ENCODE measurements at regions not wholly inside any gene's neighbourhood (a gene's known extent, or its start where the extent isn't known, plus 50 kb on each side); places are given as distances from the start of the nearest gene placed in this dataset.

DNA sequence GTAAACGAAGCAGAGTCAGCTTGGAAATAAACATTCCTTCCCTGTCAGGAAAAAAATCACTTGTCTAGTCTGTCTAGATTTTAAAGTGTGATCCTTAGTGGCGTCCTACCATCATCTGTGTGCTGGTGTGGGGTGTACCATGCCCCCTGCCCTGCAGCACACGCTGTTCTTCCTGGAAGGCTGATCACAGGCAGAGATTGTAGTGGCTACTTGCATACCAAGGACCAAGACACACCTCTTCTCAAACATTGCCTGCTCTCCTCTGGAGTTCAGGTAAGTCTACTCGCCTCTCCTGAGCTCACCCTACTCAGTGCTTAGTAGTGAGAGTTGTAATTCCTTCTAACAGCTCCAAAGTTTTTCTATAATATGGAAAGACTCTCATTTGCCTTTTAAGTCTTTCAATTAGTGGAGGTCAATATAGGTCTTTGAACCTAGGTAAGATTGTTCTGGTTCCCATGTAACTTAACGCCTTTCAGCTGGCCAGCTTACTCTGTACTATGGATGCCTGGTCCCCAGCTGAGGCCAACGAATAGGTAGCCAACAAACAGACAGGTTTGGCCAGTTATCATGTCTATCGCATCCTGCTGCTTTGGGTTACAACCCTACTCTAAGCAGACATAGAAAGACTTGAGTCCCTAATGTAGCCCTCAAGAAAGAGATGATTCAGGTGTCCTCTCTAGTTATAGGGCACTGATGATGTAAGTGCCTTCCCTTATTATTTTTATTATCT, 55.4 kb downstream of the XCL1 start:
- no peak for DNase-seq

DNA sequence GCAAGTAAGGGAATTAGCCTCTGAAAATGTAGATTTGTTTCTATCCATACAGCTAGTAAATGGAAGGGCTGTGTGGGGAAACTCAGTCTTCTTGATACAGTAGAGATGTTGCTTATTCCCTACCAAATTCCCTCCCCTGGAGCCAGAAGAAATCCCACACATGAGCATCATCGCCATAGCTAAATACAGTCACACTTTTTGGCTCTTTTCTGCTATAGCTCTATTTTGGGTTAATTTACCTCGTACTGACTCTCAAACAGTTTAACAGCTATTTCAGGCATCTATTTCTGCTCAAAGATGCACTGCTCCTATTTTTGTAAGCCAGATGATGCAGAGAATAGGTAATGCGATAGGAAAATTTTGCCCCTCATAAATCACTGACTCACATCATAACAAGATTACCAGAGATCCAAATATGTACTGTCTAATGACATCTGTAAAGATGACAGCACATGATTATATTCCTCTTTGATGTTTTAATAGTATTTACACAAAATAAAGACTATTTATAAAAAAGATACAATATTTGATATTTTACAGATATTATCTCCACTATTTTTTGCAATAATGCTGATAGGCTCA, 58.6 kb downstream of the XCL1 start:
- DNase-seq = no peak

DNA sequence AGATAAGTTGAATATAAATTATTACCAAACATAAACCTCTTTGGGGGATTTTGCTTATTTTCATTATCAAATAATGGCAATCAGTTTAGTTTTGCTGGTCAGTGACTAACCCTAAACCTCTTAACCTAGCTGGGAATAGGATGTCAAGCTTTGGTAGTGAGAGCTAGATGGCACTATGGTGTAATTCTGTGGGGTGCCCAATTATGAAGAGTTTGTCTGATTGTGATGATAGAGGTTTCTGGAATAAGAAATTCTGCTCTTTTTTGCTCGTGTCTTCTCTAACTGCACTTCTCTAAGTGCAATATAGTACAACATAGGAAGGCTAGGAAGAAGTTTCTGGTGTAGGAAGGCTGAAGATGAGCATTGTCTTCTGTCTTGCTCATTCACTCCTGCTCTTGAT, 59.8 kb downstream of the XCL1 start:
- peak; percentile 6 for DNase-seq

DNA sequence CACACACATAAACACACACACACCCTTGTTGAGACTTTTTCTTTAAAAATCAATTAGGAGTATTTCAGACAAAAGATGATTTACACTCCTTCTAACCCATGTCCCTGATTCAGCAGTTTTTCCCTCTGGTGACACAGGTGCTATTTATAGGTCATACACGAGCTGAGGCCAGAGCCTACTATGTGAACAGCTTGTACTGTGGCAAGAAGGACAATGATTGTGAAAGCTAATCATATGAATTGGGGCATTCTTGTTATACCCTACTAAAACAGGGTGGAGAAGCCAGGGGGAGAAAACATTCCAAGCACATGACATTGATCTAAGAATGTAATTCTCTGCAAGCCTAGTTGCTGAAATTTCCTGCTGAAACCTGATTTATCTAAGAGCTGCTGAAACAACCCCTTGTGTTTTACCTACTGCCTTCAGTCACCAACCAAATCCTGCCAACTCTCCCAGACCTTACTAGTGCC, 60.3 kb downstream of the XCL1 start:
- no peak for DNase-seq

DNA sequence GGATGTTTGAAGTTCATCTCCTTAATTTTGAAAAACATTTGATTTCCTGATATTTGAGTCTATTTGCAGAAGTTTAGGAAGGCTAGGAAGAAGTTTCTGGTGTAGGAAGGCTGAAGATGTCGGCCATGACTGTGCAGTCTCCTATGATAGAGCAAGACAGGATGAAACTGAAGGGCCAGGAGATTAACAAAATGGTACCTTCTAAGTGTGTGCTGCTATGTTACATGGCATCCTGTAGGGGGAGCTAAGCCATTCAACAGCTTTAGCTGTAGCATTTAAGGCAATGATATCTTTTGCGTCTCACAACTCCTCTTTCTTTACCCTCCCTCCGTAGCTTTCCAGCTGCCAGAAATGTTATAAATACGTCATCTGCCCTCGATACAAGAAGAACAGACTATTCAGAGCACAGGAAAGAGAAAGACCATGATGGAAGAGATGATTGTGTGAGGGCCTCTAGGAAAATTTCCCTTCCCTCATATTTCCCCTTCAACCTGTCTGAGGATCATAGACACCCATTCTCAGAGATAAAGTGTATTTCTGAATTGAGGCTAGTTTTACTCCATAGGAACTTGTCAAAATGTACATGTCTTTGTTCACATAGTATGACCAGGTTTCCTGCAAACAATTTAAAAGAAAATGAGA, 61.1 kb downstream of the XCL1 start:
- DNase-seq = peak; percentile 70

DNA sequence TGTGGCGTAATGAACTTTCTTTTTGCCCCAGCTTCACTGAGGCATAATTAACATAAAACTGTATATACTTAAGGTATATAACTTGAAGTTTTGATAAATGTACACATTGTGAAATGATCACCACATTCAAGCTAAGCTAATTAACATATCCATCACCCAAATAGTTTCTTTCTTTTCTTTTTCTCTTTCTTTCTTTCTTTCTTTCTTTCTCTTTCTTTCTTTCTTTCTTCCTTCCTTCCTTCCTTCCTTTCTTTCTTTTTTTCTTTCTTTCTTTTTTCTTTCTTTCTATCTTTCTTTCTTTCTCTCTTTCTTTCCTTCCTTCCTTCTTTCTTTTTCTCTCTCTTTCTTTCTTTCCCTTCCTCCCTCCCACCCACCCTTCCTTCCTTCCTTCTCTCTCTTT, 62.5 kb downstream of the XCL1 start:
- no peak for DNase-seq

DNA sequence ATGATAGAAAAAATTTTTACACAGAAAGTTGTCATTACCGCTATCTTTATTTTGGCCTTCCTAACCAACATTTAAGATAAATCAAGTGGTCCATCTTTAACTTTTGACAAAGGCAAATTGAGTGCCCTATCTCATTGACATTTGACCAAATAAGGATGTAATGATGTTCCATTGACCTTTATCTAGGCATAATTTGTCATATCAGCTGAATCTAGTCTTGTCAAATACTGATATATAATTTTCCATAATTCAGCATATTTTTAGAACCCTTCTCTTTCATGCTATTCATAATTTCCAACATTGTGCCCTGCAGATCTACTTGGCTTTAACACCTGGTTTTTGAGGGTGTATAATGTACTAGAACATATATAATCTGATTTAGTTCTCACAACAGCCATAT, 63.8 kb downstream of the XCL1 start:
- DNase-seq = no peak

DNA sequence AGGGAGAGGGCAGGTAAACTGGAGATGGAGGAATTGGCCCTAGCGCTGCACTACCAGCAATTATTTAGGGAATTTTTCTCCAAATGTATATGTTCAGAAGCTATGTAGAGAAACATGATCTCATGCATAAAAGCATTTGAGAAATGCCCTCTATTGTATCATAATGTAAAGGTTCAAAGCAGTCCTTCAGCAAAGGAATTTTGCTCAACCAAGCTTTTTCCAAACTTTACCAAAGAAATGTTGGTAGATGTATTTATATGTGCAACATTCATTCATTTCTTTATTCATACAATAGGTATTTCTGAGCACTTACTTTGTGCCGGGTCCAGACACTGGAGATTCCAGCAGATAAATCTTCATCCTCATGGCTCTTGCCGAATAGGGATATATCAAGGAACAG, 64.4 kb downstream of the XCL1 start:
- no peak for DNase-seq

DNA sequence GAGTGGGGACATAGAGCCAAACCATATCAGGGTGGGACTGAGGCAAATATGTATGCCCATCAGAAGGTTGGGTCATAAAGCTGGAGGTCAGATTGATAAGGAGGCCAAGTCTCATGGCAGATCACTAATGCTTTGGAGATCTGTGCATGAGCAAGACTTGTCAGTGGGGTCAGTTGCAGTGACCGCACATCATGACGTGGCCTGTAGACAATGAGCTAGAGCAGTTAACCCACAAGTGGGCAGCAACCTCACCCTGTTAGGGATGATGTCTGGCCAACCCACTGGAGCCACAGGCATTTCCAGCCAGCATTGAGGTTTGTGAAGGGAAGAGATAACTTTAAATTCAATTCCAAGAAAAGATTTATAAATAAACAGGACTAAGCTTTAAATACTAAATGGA, 66.7 kb downstream of the XCL1 start:
- no peak for DNase-seq
